HG03196 (cell line): ENCODE measurements at regions not wholly inside any gene's neighbourhood (a gene's known extent, or its start where the extent isn't known, plus 50 kb on each side); places are given as distances from the start of the nearest gene placed in this dataset.

Experiments used
- ATAC-seq: cut with Tn5 transposase; IDR thresholded peaks from one replicate; pipeline ENCODE4 v1.9.1; 2021; ENCODE audit not compliant: unreplicated experiment

DNA sequence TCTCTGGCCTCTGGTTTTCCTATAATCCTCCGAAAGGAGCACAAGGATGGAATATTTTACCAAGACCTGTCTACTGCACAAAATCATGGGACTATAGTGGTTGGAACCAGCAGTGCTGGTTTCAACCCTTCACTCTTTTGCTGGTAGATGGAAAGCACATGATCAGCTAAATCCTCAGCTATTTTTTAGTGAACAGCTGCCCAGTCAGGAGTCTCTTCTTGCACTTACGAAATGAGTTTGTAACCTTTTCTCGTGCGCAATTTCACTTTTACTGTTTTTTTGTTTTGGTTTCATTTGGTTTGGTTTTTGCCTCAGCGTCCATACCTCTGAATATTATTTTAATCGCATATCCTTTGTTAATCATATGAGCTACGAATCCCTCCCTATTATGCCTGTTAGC is 418.5 kb upstream of the CPEB2 start:
- ATAC-seq, result no peak

DNA sequence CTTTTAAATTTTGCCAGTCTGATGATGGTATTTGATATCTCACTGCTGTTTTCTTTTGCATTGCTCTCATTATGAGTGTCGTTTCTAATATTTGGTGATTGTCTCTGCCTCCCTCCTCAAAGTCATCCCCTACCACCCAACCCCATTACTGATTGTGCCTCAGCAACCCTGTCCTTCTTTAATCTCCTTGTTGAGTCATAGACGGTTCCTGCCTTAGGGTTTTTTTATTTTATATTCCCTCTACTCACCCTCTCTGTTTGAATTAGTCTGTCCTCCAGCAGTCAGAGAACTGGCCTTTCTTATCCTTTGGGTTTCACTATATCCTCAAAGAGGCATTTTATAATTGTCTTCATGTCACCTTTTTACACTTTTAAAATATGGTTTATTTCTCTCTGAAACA is 409.3 kb upstream of the CPEB2 start:
- ATAC-seq, result no peak

DNA sequence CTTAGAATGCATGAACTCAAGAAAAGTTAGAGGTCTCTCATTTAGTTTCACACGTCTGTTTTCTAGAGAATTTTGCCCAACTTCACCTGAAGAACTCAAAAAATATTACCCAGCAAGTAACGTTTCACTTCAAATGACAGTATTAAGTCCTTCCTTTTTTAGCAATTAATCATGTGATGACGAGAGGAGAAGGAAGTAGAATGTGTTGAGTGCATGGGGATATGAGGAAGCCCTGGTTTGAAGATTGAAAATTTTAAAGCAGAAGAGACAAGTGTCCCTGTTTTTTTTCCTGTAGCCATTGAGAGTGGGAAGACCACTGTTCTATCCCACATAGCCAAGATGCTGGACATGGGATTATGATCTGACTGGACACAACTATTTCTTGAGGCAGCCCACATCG is 406.3 kb upstream of the CPEB2 start:
- no peak for ATAC-seq

DNA sequence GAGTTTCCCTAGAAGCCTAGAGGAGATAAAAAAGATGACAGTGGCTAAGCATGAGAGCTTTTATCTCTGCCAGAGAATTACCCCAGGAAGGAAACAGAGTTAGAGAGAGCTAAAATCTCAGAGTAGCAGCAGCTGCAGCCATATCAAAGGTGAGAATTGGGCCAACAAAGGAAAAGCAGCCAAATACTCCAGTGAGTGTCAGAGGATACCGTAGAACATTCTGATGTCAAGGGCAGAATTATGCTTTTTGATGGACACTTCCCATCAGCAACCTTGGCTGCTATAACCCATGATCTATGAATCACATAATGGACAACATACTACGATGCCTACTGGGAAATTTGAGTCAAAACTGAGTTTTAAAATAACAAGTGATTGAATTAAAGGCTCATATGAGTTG is 405.8 kb upstream of the CPEB2 start:
- no peak for ATAC-seq

DNA sequence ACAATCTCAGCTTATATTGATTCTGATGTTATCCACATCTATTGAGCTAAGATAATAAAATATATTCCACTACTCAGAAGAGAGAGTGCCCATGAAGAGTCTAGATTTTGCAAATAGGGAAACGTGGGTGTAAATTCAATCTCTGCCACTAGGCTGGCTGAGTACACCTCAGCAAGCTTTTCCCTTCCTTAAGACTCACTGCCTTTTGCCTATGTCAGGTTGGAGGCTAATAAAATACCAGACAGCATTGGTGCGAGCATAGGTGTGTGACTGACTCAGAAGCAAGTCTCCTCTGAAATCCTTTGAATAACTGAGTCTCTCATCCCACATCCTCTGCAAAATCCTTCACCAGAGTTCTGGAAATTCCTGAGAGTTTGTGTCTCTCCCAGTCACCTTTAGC is 405.4 kb upstream of the CPEB2 start:
- no peak for ATAC-seq

DNA sequence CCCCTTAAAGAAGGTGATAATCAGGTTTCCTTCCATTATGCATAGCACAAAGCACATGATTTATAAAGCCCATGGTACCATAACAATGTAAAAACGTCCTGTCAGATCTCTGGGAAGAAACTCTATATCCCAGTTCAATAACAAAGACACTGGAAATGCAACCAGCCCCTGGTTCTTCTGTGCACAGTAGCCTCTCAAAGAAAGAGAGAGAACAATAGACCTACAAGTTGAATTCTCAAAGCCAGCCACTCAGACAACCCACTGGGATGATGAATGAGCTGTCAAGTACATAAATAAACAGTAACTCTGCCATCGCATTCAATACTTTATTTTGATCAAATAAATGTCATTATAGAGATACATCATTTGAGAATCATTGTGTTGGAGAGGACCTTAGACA is 400.1 kb upstream of the CPEB2 start:
- no peak for ATAC-seq

DNA sequence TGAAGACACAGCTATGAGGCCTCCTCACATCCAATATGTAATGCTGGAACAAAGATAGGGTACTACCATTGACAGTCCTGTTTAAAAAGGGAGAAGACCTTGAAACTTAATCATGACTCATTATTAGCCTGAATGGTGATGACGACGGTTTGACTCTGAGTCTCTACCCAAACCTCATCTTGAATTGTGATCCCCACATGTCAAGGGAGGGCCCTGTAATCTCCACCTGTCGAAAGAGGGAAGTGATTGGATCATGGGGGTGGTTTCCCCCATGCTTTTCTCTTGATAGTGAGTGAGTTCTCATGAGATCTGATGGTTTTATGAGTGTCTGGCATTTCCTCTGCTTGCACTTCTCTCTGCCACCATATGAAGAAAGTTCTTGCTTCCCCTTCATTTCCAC is 395.3 kb upstream of the CPEB2 start:
- no peak for ATAC-seq

DNA sequence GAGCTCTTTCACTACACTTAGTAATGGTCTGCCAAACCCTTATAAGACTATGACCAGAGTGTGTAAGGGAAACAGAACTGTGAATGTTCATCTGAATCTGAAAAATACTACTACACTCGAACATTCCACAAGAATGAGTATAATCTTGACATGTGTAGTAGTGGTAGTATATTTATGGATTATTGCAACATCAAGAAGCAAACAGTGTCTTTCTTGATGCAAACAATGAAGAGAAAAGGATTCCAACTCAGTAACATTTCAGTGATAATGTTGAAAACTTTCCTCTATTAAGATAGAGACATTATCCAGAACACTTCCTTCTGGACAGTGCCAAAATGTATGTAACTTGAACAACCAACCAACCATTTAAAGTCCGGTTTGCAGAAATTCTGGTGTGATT is 394.7 kb upstream of the CPEB2 start:
- no peak for ATAC-seq

DNA sequence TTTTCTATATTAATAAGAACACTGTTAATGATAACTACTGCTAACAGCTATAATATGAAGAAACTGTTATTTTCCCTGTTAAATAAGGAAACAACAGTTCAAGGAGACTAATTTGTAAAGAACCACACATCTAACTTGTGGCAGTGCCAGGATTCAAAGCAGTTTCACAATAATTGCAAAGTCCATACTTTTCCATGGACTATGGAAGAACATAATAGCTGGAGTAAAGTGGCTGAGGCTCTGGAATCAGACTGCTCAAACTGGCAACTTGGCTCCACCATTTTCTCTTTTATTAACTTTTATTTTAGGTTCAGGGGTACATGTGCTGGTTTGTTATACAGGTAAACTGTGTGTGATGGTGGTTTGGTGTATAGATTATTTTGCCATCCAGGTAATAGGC is 393.7 kb upstream of the CPEB2 start:
- no peak for ATAC-seq

DNA sequence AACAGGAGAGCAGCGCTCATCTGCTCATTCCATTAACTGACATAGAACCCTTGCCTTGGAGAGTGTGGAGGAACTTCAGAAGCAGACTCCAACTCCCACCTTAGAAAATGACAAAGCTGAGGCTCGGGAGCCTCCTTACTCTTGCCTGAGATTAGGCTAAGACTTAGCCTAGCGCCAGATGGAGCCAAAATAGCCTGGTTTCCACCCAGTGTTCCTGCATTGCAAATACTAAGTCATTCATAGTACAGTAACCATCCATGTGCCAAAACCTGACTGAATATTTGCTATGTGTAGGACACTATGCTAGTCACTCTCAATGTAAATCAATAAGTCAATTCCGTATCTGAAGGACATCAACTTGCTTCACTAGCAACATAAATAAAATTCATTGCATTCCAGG is 387.4 kb upstream of the CPEB2 start:
- ATAC-seq, result no peak

DNA sequence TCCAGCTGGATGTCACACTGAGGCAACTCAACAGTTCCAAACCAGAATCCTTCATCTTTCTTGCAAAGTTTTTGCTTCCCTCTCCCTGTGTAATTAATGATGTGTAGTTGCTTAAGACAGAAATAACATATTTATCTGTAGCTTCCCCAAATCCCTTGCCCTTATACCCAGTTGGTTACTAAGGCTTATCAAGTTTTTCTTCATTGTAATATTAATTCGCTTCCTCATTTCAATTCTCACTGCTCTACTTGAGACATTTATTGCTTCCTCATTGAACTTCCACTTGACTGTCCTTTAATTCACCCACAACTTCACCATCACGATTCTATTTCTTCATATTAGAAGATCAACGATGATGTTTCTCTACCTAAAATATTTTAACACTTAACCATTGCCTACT is 386.6 kb upstream of the CPEB2 start:
- ATAC-seq, result no peak

DNA sequence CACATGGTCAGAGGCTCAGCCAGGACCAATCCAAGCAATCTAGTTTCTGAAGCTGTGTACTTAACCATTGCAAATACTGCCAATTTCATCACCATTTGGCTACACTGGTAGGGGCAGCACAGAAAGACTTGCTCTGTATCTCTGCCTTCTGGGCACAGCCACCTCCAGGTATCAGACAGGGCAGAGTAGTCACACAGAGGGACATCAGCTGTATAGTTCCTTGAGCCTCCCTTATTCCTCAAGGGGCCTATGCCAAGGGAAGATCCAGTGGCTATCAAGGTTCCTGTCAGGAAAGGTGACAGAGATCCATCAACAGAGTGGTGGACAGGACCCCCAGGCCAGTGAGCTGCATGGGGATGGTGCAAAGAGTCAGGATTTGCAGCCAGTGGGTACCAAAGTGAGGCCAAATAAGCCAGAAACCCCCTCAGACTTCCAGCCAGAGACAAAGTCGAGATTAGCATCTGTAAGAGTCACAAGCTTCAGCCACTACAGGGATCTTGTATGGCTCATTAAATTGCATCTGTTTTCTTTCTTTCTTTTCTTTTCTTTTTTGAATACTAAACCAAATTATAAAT is 381.6 kb upstream of the CPEB2 start:
- ATAC-seq, result no peak

DNA sequence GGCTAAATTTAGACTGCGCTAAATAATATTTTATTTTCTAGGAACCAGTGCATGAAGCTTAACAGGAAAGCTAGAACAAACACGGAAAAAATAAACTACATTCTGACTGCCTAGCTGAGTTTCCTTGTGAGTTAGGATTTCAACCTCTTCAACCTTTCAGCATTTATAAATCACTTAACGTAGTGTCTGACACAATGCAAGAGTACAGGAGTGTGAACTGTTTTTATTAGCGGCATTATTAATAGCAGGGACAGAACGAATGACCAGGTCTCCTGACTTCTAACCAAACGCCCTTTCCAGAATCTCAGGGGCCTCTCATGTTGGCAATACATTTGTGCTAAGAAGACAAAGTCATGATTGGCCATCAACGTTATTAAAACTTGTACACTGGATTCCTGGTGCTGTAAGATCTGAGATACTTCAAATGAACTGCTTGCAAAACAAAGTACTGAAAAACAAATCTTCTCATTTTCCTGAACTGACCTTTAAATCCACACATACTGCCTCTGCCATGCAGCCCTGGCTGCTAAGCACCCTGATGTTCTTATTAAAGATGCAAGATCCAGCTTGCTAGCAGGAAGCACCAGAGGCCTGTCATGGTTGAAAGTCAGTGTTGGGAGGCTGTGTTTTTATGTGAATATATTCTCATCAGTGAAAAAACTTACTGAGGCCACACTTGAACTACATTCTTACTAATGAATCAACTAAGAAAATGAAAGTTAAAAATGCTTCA is 380.4 kb upstream of the CPEB2 start:
- no peak for ATAC-seq

DNA sequence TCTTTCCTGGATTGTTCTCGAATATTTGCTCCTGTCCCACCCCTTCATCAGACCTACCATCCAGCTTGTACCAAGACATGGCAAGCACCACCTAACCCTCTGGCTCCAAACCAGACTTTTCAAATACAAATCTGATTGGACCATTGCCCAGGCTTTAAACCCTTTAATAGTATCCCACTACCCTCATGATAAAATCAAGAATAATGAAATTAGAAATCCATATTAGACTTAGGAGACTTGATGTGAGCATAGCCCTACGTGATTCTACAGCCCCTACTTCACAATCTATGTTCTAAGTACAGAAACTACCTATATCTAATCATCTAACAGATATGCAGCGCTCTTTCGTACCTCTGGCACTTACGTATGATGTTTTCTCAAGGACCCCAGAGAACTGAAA is 375.2 kb upstream of the CPEB2 start:
- no peak for ATAC-seq

DNA sequence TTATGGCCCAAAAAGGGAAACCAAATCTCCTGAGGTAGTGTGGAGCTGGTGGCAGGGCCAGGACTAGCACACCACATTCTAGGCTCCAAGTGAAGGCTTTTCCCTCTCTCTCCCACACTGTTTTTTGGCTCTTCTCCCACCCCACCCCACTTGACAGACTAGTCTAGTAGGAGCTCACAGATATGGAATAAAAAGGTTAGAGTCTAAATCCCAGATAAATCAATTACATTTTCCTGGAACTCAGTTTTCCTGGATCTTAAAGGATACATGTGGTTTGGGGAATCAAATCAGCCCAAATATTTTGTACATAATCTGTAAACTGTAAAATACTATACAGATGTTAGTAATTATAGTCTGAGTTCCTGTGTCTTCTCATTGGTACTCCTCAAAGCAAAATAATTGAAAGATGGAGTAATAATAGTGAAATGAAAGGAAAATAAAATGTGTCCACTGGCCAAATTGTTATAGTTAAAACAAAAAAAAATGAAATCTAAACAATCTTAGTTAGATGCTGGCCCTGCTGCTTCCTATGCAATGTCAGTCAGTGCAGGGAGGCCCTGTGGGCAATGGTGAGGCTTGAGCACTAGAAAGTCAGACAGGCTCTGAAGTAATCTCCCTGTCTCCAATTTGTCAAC is 370.4 kb upstream of the CPEB2 start:
- no peak for ATAC-seq

DNA sequence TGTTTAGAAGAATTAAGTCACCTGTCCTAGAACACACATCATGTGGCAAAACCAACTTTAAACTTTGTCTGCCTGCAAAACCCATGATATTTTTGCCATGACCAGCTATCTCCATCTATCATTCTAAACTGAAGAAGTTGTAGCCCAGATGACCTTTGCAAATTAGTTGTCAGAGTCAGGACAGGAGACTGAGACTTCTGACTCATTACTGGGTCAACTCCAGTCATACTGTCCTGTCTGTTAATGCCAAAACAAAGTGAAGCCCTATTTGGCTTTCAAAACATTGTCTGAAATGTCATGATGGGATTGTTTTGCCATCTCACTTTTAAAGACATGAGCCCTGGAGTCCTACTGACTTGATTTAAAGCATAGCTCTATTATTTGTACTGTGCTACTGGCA is 365.7 kb upstream of the CPEB2 start:
- ATAC-seq, result no peak

DNA sequence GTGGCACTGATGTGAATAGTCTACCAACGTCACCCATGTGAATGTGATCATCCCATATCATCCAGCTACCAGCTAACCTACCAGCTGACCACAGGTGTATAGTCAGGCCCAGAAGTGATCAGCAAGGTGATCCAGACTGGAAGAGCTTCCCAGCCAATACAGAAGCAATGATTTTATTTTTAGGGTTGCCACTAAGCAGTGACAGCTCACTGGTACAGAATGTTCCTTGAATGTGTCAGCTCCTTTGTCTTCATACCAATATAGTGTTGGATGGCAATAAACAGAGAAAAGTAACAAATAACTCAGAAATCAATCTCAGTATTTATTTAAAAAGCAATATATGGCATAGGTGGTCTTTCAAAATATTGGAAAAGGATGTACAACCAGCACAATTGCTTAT is 361.8 kb upstream of the CPEB2 start:
- no peak for ATAC-seq

DNA sequence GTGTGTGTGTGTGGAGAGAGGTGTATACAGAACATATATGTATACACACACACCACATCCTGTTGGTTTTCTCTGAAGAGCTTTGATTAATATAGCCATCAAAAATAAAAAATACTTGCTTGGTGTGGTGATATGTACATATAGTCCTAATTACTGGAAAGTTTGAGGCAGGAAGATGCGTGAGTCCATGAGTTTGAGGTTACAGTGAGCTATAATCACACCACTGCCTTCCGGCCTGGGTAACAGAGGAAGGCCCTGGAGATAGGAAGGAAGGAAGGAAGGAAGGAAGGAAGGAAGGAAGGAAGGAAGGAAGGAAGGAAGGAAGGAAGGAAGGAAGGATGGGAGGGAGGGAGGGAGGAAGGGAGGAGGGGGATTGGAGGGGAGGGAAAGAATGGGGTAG is 360.4 kb upstream of the CPEB2 start:
- ATAC-seq, result no peak

DNA sequence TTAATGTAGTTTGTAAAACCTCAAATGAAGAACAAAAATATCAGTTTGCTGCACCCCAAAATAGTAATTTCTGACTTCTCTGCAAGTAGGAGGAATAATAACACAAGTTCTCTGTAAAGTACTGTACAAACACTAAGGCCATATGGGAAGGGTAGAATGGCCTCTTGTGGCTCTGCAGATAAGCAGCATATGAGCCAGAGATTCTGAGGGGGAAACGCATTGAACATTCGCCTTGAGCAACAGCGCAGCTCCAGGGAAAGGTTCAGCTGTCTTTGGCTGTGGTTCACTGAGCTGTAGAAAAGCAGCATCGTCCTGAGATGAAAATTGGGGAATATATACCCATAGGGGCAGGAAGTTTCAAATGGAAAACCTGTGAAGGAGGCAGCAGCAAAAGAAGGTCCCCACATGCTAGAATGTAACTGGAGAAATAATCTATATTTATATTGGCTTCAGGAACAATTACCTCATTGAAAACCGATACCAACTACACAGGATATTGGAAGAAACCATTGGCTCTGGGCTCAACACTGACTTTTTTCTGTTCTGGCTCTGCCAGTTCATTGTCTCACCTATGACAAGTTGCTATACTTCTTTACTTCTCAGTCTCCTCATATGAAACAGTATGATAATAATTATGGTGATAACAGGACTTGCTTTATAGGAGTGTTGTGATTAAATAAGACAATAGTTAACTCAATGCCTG is 357.6 kb upstream of the CPEB2 start:
- no peak for ATAC-seq

DNA sequence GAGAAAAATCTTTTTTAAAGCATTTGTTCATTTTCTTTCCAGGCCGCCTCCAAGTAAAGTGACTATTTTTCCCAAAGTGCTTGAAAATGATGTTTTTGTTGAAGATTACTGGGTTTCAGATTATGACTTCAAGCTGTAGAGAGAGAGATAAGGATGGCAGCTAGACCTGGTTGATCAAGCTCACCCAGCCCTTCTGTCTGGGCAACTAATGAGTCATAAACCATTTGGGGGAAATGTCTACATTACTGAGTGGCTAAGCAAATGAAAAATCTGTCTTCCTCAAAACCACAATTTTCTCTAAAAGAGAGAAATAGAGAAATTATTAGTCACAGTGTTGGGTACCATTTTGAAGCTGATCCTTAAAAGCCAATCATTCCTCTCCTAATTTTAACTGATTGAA is 355.4 kb upstream of the CPEB2 start:
- ATAC-seq, result no peak

DNA sequence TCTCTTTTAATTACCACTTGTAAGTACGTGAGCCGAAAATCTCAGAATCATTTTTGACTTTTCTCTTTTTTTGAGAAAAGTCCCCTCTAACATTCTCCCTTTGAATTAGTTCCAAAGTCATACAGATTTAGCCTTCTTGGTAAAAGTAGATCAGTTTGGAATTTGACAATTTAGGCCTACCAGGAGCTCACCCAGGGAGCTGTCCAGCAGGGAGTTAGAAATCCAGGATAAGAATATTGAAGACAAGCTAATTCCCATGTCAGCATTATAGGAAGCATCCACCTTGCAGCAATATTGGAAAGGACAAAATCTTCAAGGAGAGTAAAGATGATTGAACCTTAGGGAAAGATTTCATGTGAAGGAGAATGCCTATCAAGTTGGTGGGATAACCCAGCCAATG is 352.2 kb upstream of the CPEB2 start:
- ATAC-seq, result no peak

DNA sequence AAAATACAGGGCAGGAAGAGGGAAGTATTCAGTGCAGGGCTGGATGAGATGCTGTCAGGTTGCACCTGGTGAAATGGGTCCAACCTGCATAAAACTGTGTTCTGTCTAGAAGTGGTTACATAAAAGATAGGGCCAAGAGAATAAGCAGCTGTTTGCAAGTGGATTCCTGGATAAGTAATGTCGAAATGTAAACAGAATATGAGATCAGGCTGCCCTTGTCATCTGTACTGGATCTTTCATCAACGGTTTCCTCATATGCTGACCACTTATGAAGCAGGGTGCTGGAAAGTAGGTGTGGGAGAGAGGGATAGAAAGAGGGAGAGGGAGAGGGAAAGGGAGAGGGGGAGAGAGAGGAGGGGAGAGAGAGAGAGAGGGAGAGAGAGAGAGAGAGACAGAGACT is 349.8 kb upstream of the CPEB2 start:
- ATAC-seq, result no peak
